ENCODE measurements at regions not wholly inside any gene's neighbourhood (a gene's known extent, or its start where the extent isn't known, plus 50 kb on each side); places are given as distances from the start of the nearest gene placed in this dataset.

DNA sequence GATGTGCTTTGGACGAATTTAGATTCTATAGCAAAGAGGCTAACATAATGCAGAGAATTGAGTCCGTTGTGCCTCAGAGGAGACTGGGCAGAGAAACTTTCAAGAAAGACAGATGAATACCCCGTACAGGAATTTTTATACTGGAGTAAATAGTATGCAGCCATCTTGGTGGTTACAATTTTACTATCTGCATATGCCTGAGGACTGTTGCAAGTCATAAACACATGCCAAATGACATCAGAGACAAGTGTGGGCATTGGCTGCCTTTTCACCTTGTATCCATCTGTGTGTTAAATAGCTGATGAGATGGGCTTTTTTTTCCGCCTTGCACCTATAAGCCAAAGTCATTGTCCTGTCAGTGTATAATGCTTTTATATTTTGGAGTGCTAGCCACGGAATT lies 267.5 kb upstream of the SP4 start:
- DNase-seq = no peak

DNA sequence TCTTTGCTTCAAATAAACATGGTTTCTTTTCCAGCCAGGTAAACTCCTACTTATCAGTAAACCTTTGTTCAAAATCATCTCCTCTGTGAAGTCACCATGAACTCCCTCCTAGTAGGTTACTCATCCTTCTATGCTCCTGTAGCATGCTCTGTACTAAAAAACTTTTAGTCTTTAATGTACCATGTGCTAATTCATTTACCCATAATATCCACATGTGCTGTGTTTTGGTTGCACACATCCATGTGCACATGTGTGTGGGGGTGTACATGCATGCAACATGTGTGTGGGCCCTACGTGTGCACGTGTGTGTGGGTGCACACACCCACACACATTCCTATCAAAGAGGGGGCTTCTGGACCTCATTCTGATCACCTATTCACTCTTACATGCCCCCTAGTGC lies 259.9 kb upstream of the SP4 start:
- no peak for DNase-seq

DNA sequence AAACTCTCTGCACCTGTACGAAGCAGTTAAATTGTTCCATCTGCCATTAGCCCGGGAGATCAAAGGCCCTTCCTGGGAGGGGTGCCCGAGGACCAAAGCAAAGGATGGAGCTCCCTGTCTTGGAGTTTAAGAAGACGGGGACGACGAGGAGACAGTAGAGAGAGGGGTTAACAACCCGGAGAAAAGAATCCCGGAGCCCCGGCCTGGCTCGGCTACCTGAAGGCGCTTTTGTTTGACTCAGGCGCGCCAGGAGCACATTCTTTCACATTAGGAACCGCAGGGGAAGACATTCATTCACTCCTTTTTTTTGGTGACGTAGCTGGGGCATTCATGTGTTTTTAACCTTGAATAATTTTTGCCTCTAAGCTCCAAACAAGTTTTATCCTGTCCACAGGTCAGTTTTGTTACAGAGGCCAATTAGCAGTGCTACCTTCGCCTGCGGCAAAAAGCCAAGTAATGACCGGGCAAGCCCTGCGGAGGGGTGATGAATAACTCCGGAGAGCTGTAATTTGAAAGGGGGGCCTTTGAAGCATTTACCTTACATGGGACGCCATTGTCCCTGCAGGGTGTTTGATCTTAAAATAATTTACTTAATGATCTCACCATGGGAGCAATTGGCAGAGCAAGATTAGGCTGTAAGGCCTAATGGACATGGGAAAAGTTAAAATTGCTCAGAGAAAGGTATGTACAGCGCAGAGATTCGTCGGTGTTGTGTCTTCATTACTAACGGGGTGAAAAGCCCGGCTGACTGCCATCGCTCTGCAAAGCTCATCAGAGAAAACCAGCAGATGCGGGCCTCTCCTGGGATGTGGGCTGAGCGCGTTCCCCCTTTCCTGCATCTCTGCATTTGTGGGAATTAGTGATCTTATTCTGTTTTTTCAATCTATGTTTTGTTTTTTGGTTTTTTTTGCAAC lies 258.0 kb upstream of the SP4 start:
- no peak for DNase-seq

DNA sequence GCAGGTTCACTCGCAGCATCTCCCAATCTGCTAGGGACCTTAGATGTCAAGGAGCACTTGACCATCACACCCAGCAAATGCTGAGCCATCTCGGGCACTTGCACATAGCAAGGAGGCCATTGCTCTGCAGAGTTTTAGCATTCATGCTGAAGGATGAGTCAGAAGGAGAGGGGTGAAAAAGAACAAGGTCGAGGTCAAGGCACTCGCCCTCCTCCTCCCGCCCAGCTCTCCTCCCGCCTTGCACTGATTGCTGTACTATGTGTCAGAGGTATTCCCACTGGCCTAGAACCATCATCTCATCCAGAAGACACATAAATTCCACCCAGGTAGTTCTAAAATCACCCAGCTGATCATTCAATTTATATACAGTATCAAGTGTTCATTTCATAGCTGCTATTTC lies 255.1 kb upstream of the SP4 start:
- DNase-seq = no peak

DNA sequence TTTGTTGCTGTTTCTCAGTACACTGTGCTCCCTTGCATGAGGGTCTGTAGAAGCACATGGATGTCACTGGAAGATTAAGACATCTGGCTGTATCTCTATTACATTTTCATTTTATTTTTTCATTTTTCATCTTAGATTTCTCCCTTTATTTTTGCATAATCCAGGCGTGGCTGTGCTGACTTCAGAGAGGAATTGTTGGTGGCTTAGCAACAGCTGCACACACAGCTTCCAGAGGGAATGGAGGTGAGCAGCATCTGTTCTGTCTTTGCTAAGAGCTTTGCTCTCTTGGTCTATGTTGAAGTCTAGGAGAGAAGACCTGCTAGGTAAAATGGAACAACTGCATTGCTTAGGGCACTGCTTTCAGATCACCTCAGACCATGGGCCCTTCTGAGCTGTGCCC lies 254.4 kb upstream of the SP4 start:
- DNase-seq = no peak

DNA sequence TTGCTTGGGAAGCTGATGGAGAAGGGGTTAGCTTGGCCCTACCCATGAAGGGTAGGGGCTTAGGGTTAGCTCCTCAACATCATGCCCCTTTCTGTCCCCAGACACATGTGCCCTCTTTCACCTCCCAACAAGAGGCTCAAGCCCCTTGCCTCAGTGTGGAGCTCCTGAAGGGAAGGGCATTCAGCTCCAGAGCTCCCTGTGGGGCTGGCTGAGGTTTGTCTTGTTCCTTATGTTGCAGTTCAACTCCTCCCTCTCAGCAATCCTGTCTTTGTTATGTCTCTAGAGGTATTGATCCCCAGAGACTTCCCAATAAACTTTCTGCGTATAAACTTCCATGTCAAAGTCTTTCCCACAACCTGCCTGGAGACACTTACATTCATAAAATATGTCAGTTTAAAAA lies 252.2 kb upstream of the SP4 start:
- no peak for DNase-seq

DNA sequence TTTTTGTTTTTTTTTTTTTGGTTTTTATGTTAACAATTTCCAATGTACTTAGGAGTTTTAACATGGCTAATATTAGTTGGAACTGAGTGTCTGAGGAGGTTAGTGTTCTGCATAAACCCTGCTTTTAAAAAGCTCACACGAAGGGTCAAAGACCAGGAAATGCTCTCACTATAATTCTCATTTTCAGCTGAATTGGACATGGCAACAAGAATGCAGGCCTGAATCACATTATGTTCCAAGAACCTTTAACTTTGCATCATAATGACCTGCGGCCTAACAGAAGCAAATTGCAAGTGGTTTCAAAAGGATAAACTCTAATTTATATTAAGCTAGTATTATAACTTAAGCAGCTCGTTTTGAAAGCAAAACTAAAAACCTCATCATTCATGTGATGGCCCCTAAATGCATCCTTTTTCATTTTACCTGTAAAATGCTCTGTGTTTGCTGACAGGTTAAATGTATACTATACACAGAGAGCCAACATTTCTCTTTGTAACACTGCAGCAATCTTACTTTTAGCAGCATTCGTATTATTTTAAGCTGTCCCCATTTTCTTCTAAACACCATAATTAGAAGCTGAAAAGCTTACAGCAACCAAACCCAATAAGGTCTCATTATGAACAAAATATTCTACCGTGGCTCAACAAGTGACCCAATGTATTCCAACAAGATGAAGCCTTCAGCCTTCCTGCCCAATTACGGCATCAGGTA lies 242.8 kb upstream of the SP4 start:
- no peak for DNase-seq

DNA sequence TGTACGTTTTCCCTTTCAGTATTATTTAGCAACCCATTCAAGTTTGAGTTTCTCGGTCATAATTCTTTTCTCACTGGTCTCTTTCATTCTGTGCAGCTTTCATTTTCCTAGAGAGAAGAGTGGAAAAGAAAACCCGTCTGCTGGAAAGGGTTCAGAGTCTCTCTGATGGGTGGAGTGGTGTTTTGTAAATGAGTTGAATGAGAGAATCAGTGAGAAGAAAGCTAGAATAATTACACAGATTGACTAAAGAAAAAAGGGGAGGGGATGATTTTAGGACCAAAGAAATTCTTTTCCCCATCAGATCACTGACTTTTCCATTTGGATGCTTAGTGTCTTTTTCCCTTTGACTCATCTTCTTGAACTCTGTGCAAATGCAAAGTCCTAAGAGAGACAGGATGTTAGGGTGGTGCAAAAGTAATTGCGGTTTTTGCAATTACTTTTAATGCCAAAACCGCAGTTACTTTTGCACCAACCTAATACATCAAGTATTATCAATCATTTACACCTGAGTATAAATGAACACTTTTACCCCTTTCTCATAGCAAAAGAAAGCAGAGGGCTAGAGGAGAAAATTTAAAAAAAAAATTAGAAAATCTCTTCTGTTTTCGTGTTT lies 242.1 kb upstream of the SP4 start:
- no peak for DNase-seq

DNA sequence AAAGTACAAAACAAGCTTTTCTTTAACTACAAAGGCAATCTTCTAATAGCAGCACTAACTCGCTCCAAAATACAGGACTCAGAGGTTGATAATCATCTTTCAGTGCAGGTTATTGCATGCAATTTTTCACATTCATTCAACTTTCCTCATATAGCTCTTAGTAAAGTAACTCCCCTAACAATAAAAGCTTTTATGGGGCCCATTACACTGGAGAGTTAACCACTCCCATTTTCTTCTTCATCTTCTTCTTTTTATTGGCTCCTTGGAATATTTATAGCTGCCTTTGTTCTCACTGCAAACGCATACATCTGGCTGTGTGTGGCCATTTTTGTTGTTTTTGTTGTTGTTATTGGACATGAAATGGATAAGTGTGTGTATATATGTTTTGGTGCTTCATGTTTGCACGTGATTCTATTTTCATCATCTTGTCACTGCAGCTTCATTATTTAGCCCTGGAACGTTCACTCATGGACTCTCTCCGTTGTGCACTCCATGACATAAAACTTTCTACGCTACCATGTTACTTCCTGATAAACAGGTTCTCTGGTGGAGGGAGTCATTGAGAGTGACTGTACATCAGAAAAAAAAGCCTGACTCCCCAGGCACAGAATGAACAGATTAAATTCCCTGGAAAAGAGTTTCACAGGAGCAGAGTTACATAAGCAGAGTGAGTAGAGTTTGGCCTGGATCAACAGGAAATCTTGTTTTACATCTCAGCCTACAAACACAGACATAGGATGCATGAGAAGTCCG lies 236.4 kb upstream of the SP4 start:
- no peak for DNase-seq

DNA sequence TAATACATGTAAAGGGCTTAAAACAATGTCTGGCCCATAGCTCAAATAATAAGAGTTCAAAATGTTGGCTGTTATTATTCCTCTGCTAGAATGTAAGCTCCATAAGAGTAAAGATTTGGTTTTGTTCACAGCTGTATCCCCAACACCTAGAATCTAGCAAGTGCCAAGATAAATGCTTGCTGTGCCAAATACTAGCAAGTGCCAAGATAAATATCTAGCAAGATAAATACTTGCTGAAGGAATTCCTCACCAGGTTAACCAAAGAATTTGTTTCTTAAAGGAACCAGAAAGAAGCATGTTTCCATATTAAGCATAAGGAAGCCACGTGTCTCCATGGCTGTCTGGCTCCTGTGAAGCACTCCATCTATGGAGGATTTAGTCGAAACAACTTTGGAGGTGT lies 235.2 kb upstream of the SP4 start:
- DNase-seq = no peak

DNA sequence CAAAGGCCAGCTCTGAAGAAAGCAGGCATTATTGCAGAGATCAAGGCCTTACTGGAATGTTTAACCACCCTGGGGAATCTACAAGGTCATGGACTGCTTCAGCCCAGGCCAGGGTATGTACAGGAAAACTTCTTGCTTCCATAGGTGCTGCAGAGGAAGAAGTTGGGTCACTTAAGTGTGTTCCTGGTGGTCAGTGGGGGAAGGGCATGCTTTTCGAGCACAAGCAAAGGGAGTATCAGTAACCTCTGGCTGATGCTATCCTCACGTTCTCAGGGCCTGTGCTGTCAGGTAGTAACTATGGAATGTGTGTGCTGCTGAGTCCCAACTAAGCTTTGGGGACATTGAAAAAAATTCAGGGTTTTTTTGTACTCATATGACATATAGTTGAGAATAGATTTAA lies 234.0 kb upstream of the SP4 start:
- no peak for DNase-seq

DNA sequence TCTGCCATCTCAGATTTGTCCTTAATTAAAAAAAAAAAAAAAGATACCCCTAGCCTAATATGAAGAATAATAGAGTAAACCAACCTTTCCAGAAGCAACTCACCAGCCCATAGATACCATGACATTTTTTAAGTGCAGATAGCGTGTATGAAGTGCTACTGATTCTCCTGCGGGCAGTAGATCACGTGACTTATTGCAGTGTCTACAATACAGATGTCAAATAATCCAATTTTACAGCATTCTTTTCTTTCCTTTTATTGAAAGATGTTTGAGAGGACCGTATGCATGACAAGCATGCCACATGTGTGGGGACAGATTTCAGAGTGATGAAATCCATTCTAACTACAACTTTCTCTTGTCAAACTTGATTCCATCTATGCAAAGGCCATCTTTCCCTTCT lies 232.9 kb upstream of the SP4 start:
- DNase-seq = no peak

DNA sequence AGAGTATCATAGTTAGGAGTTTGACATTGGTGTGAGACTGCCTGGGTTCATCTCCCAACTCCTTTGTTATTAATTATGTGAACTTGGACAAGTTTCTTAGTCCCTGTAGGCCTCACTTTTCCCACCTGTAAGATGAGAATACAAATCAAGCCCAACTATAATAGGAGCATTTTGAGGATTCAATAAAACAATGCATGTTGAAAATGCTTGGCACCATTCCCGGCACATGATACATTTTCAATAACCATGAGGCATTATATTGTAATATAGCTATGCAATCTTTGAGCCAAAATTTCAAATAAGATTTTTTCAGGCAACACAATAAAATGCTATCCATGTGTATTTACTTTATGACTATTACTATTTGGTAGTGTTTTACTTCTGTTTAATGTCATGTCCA lies 229.0 kb upstream of the SP4 start:
- DNase-seq = no peak

DNA sequence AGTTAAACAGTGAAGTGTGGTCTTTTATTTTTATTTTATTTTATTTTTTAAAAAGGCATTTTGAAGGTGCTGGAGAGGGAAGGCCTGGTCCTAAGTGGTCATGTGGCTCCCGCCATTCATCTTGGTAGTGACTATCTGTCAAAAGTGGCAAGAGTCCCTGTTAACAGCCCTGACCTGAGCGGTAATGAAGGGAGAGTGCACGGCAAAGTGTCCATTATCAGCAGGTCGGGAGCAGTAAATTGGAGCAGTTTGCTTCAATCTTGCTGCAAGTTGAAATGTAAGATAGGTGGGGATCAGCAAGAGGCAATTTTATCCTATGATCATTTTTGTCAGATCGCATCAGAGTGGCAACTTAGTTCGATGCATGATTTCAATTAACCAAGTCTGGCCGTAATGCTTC lies 227.4 kb upstream of the SP4 start:
- DNase-seq = no peak

DNA sequence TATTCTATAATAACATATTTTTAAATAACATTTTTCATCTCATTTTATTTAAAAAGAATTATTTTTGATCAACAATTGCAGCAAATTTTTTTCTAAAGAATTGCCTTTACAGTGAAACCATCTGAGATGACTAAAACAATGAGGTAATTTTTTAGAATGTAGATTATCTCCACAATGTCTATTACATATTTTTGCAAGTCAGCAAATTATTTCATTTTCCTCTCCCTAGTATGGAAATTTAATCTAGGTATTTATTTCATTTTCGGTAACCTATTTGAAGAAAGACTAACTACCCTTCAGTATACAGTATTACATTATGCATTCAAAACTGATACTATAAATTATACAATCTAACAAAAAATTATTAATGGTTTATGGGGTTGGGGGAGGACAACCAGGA lies 213.2 kb upstream of the SP4 start:
- DNase-seq = no peak

DNA sequence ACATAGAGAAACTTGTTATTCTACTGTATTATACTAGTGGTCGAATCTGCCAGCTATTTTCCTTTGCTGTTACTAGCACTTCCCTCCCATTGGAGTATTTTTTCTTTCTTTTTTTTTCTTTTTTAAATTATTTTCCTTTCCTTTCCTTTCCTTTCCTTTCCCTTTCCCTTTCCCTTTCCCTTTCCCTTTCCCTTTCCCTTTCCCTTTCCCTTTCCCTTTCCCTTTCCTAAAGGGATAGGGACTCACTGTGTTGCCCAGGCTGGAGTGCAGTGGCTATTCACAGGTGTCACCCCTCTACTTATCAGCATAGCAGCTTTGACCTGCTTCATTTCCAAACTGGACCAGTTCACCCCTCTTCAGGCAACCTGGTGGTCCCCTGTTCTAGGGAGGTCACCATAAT lies 212.6 kb upstream of the SP4 start:
- no peak for DNase-seq

DNA sequence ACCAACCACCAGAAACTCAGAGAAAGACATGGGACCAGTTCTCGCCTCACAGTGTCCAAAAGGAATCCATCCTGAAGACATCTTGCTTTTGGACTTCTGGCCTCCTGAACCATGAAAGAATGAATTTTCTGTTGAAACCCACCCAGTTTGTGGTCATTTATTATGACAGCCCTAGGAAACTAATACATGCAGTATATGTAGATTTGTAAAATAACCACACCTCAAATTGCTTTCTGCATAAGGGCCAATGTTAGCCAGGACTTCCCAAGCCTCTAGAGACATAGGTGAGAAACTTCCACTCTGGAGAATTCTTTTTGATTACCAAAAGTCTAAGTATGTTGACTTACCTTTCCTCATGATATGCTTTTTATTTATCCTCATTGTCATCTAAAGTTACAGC lies 210.5 kb upstream of the SP4 start:
- no peak for DNase-seq

DNA sequence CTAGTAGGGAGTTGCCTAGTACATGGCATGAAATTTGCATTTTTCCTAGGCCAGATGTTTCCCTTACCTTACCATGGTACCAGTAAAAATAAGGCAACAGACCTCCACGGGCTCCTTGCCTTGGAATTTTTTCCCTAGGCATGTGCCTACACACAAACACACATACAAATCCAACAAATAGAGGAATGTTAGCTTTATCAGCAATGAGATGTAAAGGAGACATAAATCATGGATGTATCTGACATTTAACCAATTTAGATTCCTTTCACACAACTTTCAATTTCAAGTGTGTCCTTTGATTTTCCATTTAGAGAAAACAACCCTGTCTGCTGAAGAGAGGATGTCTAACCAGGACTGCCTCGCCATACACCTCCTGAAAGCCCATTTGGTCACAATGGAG lies 209.7 kb upstream of the SP4 start:
- DNase-seq = no peak

DNA sequence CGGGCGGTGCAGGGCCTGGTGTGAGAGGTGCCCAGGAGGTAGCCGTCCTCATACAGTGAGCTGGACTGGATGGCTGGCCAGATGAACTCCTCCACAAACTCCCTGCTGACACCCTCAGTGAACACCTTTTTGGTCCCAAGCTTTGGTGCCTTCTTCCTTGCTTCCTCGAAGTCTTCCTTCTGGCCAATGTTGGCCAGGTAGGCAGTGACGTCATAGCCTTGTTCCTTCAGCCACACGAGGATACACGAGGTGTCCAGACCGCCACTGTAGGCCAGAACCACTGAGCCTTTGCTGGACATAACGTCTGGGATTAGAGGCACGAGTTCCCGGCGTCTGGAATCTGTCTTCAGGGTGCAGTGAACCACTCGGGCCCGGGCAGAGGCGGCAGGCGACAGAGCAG lies 206.8 kb upstream of the SP4 start:
- DNase-seq = no peak

DNA sequence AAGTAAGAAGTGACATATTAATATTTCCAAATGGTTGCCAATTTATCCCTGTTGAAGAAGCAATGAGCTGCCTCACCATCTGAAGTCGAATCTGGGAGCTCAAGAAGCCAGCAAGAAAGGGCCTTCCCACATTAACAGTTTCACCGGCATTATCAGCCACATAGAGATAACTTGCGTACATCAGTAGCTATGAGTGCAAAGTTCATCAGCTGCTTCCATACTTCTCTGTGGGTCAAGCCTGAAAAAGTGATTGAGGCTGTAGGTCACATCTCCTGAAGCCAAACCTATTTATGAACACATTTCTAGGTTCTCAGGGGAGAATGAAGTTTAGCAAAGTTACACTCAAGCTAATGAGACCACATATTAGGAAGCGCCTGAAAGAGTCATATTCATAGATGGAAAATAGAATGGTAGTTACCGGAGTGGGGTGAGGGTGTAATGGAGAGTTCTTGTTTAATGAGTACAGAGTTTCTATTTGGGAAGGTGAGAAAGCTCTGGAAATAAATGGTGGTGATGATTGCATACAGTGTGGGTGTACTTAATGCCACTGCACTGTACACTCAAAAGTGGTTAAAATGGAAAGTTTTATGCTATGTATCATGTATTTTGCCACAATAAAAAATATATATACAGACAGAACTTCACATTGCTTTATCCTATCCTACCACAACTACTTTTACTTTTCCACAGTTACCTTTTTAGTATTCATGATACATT lies 189.3 kb upstream of the SP4 start:
- no peak for DNase-seq

DNA sequence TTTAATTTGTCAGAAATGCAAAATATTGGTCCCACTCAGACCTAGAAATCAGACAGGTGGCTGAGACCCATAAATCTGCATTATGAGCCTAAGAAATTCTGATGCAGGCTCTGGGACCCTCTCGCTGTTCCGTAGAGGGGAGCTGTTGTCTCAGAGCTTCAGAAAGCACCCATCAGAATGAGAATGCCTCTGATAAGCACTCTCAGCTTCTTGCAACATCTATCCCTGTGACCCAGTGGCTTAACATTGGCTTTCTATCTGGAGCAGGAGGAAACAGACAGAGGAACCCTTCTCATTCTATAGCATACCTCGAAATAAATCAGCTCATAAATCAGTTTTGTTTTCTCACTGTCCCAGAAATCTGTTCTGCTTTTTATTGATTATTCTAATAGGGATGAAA lies 184.6 kb upstream of the SP4 start:
- DNase-seq = no peak

DNA sequence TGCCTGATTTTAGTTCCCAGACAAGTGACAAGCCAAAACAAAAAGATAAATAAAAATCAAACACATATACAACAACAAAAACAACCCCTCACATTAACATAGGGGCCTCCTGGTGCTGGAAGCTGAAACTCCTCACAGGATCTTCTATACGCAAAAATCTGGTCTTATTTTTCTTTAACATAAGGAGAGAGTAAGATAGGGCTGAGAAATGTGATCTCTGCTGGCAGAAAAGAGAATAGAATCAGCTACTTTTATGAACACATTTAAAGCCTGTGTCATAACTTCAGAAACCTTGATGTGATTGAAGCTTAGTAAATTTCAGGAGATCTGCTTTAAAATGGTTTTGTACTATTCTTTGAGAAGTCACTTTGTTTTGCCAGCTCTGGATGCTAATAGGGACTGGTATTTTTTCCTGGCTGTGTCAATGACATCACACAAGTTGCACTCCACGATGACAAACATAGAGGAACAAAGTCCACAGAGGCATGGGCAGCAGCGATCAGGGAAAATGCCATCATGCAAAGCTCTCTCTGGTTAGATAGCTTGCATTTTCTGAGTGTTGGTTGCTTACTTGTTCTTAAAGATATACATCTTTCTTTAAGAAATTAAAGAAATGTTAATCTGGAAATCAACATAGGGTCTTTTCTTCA lies 176.6 kb upstream of the SP4 start:
- DNase-seq = no peak
